ENCODE measurements at regions not wholly inside any gene's neighbourhood (a gene's known extent, or its start where the extent isn't known, plus 50 kb on each side); places are given as distances from the start of the nearest gene placed in this dataset.
"Not testable (repeated sequence)": the region's sequence is repeated elsewhere in the genome, so short reads cannot be mapped to it uniquely, and the experiment has no call there.

DNA sequence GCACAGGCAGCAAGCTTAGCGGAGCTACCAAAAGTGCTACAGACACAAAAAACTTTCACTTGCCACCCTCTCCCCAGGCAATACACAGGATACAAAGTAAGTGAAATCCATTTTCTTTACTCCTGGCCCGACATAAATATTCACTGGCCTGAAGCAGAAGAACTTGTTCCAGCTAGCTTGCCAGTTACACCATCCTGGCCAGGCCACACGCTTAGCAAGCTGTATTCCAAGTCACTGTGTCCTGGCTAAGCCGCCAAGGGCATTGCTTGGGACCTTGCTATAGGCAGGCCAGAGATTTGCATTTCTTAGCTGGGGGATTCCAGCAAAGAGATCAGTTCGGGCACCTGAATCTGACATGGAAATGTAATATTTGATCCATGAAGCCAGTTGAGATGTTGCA is 71.0 kb upstream of the SLC1A3 start:
- no peak for DNase-seq

DNA sequence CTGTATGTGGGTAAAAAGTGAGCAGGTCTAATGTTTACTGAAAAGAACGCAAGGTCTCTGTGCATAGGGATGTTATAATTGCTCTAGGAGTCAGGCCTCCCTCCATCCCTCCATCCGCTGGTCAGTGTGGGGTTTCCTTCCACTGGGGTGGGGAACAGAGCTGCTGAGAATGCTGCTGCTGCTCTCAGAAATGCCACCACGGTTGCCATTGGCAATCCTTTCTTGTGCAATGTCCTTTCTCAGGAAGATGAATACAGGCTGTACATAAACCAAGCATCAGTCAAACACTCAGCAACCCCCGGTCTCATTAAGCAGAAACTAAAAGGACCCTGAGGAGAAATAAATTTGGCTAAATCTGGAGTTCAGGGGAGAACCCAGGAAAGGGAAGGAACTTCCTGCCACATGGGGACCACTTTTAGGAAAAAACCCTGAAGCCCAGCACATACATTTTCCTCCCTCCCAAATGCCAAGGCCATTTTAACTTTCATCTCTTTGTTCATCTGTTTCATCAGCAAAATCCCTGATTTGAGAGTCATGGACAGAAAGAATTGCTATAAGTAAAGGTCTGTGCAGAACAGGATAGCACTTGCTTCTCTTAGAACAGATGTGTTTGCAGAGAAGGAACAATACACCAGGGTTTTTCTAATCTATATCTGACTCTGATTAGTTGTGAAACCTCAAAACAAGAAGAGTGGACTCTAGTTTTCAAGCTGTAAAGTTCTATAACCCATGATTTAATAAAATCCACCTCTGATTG is 70.4 kb upstream of the SLC1A3 start:
- no peak for DNase-seq

DNA sequence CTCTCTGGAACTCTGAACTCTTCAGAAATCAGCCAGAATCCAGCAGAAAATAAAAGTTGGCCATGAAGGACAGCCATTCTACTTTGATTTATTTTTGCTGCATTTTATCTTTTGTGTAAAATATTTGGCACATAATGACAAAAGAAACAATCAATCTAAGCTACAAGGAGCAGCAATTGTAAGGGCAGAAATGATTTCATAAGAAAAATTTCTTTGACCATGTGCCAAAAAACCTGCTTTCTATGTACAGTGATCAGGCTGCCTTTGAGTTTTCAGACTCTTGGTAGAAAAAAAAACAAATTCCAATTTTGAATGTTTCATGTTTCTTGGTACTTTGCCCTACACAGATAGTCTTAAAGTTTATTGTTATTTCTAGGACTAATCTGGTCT is 69.8 kb upstream of the SLC1A3 start:
- no peak for DNase-seq

DNA sequence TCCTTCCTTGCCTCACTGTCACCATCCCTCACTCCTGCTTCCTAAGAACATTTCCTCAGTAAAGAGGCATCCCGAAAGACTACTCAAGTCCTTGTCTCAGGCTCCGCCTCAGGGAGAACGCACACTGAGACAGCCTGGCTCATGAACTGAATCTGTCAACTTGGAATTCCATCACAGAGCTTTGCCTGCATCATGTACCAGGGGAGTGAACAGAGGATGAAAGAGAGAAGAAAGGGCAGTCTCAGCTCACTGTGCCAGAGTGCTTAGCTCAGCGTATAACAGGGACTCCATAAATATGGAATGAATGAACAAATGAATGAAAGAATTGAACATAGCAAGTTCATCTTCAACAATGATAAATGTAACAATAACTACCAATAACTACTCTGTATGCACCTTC is 68.7 kb upstream of the SLC1A3 start:
- no peak for DNase-seq

DNA sequence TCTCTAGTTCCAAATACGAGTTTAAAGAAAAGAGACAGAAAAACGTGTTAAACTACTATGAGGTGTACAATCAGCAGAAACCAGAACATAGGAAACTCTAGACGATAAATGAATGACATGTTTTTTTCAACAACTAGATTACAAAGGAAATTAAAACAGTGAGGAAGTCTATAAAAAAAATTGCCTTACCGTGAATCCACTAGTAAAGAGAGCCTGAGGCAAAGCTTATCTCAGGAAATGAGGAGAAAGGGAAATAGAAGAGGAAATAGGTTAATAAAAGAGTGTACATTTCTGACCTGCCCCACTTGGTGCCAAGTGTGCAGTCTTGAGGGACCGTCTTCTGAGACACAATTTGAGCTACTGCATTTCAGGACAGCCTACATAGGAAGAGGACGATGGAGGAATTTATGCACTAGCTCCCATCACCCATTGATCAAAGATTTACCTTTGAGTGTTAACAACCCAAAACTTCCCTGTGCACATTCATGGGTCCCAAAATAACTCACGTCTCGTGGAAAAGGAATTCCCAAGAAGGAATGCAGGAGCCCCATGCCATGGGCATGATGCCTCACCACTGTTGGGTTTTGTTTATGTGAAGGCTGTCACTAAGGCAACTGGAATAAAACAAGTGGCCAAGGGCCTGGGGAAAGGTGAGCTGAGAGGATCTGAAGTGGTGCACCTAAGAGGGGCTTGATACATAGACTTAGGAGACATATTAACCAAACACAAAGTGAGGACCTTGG is 53.6 kb upstream of the SLC1A3 start:
- no peak for DNase-seq

DNA sequence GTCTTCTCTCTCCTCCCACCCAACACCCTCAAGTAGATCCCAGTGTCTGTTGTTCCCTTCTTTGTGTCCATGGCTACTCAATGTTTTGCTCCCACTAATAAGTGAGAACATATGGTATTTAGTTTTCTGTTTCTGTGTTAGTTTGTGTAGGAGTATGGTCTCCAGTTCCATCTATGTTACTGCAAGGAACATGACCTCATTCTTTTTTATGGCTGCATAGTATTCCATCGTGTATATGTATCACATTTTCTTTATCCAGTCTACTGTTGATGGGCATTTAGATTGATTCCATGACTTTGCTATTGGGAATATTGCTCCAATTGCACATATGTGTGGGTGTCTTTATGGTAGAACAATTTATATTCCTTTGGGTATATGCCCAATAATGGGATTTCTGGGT is 51.4 kb upstream of the SLC1A3 start:
- DNase-seq: not testable (repeated sequence)
